CD4-positive, alpha-beta T cell treated with Interleukin-4 for 1 hour (primary cell): ENCODE measurements at regions not wholly inside any gene's neighbourhood (a gene's known extent, or its start where the extent isn't known, plus 50 kb on each side); places are given as distances from the start of the nearest gene placed in this dataset.
A peak's percentile ranks its signal among the peaks of the same experiment; 100 is the strongest.
"Not testable (repeated sequence)": the region's sequence is repeated elsewhere in the genome, so short reads cannot be mapped to it uniquely, and the experiment has no call there.

Experiments used
- DNase-seq, 2 donors: peaks; one replicate each; pipeline ENCODE4 v3.0.0-alpha.2; 2020 to 2022

GRCh38 chr1:178020968-178021640 is 51.2 kb upstream of the SEC16B start:
- DNase-seq: no peak

GRCh38 chr1:178021950-178022349 is 52.1 kb upstream of the SEC16B start:
- DNase-seq: no peak

- DNase-seq: no peak
Observed at GRCh38 chr1:178023181-178023618, 53.3 kb upstream of the SEC16B start.

- no peak for DNase-seq
Observed at GRCh38 chr1:178024504-178024903, 54.6 kb upstream of the SEC16B start.

- DNase-seq: no peak
Observed at GRCh38 chr1:178025613-178026356, 55.9 kb upstream of the SEC16B start.

- DNase-seq: no peak
Observed at GRCh38 chr1:178028841-178029481, 59.1 kb upstream of the SEC16B start.

- DNase-seq: no peak
Observed at GRCh38 chr1:178030467-178030866, 60.6 kb upstream of the SEC16B start.

GRCh38 chr1:178031856-178032320 is 62.0 kb upstream of the RASAL2 start:
- DNase-seq: peak; percentile 1 to 24

- no peak for DNase-seq
Observed at GRCh38 chr1:178033019-178033418, 60.9 kb upstream of the RASAL2 start.

GRCh38 chr1:178034676-178035075 is 59.2 kb upstream of the RASAL2 start:
- no peak for DNase-seq

- DNase-seq: no peak
Observed at GRCh38 chr1:178036090-178036489, 57.8 kb upstream of the RASAL2 start.

- DNase-seq: peak in 1 of 2 donors; percentile 18
Observed at GRCh38 chr1:178037510-178038253, 56.2 kb upstream of the RASAL2 start.

GRCh38 chr1:178038372-178038771 is 55.5 kb upstream of the RASAL2 start:
- DNase-seq: no peak

GRCh38 chr1:178039891-178040290 is 54.0 kb upstream of the RASAL2 start:
- DNase-seq: no peak

- not testable (repeated sequence) for DNase-seq
Observed at GRCh38 chr1:178043940-178044339, 50.0 kb upstream of the RASAL2 start.
